ENCODE measurements at regions not wholly inside any gene's neighbourhood (a gene's known extent, or its start where the extent isn't known, plus 50 kb on each side); places are given as distances from the start of the nearest gene placed in this dataset.

DNA sequence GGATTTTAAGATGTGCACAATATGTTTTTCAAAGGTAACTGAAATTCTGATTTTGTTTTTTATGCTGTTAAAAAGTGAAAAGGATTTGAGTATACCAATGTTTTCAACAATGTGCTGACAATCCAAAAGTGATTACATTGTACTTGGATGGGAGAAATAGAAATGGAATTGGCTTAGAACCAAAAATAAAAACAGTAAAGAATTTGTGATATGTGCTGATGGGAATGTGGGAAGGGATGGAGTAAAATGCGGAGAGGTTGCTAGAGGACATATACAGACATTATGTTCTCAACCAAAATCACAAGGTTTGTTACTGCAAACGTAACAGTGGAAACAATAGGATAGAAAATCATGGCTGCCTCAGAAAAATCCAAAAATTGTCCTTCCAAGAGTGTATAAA is 279.3 kb upstream of the TENM4 start:
- no peak overlapping the region for H3K9ac ChIP-seq (replicated peaks in 1 of 4; ENCODE audit: extremely low read depth in 1 of 4, low read depth in 3 of 4, low read length in 3 of 4)
- ChIA-PET CTCF (ENCODE audit: partially characterized antibody) (interaction anchor here (0.9 kb wide), 1 partner anchor 15 kb away, joined by 3 read pairs; no protein-coding TSS in a partner anchor), POLR2A (ENCODE audit: partially characterized antibody) (no interaction called here)
- no peak overlapping the region for H4K91ac ChIP-seq (replicated peaks; ENCODE audit: insufficient read length, low read length)
- no peak overlapping the region for H3K27ac ChIP-seq (ENCODE audit: low read depth, low read length)
- H3K56ac ChIP-seq (replicated peaks; ENCODE audit: insufficient read length, low read depth, low read length) = no peak overlapping the region
- H2BK20ac ChIP-seq (ENCODE audit: low read length) = no peak overlapping the region
- no peak overlapping the region for H3K4me2 ChIP-seq (ENCODE audit: insufficient read depth in 1 of 2, low read depth in 2 of 2, low read length in 2 of 2)
- H4K20me1 ChIP-seq (replicated peaks in 1 of 2; ENCODE audit: control insufficient read depth in 1 of 2, insufficient read depth in 2 of 2, low read length in 2 of 2) = no peaks in the 10 kb centered on the region
- no peak overlapping the region for H3K23ac ChIP-seq (ENCODE audit: insufficient read length)
- H2AFZ ChIP-seq (ENCODE audit: low read length) = no peak overlapping the region
- H2AK5ac ChIP-seq (ENCODE audit: low read depth, low read length) = no peak overlapping the region
- no peak overlapping the region for H4K5ac ChIP-seq (ENCODE audit: insufficient read length, low read depth, low read length)
- H2BK120ac ChIP-seq (replicated peaks; ENCODE audit: low read depth, low read length) = no peak overlapping the region
- H3K9me3 ChIP-seq (ENCODE audit: insufficient read depth in 2 of 2, low read depth in 1 of 2, low read length in 1 of 2) = no peaks in the 10 kb centered on the region
- no peak overlapping the region for H2BK15ac ChIP-seq (ENCODE audit: low read length)
- H3K27me3 ChIP-seq (replicated peaks in 1 of 4; ENCODE audit: control insufficient read depth in 3 of 4, extremely low read depth in 1 of 4, insufficient read depth in 3 of 4, low read length in 3 of 4) = no peaks in the 10 kb centered on the region
- H3K23me2 ChIP-seq (ENCODE audit: low read depth, low read length) = no peaks in the 10 kb centered on the region
- DNase-seq (ENCODE audit: low read depth in 1 of 2, low spot score in 2 of 2) (no peak), FAIRE-seq (no peak)
- 47 to 100% methylated on average over 1 to 2 of the region's 2 CpGs for WGBS, 2 experiments (ENCODE audit: extremely low coverage in 1 of 2, insufficient coverage in 1 of 2, insufficient read length in 1 of 2, insufficient replicate concordance in 2 of 2, low coverage in 1 of 2, low lambda C conversion rate in 2 of 2, missing lambda C conversion rate in 1 of 2)
- H3K4ac ChIP-seq (replicated peaks; ENCODE audit: insufficient read length, low read depth, low read length) = no peak overlapping the region
- no peaks in the 10 kb centered on the region for H3K79me1 ChIP-seq (ENCODE audit: low read depth, low read length)
- no peaks in the 10 kb centered on the region for H3K36me3 ChIP-seq (ENCODE audit: control insufficient read depth in 2 of 4, insufficient read depth in 4 of 4, low read length in 3 of 4)
- no peak overlapping the region for H2BK5ac ChIP-seq (ENCODE audit: low read depth, low read length)
- no peak overlapping the region for H3K14ac ChIP-seq (ENCODE audit: insufficient read length)
- H3K4me1 ChIP-seq (replicated peaks in 1 of 4; ENCODE audit: control insufficient read depth in 3 of 4, insufficient read depth in 4 of 4, low read length in 3 of 4) = no peaks in the 10 kb centered on the region
- H4K8ac ChIP-seq (ENCODE audit: extremely low read depth, insufficient read depth, low read length) = no peak overlapping the region
- no peaks in the 10 kb centered on the region for H3K79me2 ChIP-seq (ENCODE audit: control insufficient read depth in 1 of 2, insufficient read depth in 2 of 2, low read length in 2 of 2)
- no peak for TF ChIP-seq KDM1A (IDR thresholded peaks at IDR 0.05; ENCODE audit: borderline replicate concordance, low read length)
- TF ChIP-seq TAF7 (optimal IDR thresholded peaks at IDR 0.05; ENCODE audit: borderline replicate concordance, low read depth, low read length) = no peak
- TF ChIP-seq ZNF274 (IDR thresholded peaks at IDR 0.05; ENCODE audit: borderline replicate concordance, extremely low read depth, low read length) = no peak
- no peak for TF ChIP-seq GABPA (IDR thresholded peaks at IDR 0.05; ENCODE audit: borderline replicate concordance, insufficient read depth, low read length)
- TF ChIP-seq CHD1 (IDR thresholded peaks at IDR 0.05; ENCODE audit: low read depth, low read length) = no peak
- no peak for TF ChIP-seq RAD21 (IDR thresholded peaks at IDR 0.05 in 1 of 2, conservative IDR thresholded peaks at IDR 0.05 in 1 of 2; ENCODE audit: low read depth in 2 of 2, low read length in 2 of 2)
- no peak for TF ChIP-seq SP2 (IDR thresholded peaks at IDR 0.05; ENCODE audit: low read length)
- no peak for TF ChIP-seq TAF1 (IDR thresholded peaks at IDR 0.05; ENCODE audit: low read depth, low read length)
- TF ChIP-seq KDM4A (IDR thresholded peaks at IDR 0.05; ENCODE audit: low read depth, low read length, severe bottlenecking) = no peak
- no peak for TF ChIP-seq JUND (IDR thresholded peaks at IDR 0.05; ENCODE audit: low read length)
- no peak for TF ChIP-seq SIRT6 (IDR thresholded peaks at IDR 0.05; ENCODE audit: low read length)
- TF ChIP-seq POU5F1 (IDR thresholded peaks at IDR 0.05; ENCODE audit: low read depth, low read length) = no peak
- no peak for TF ChIP-seq TEAD4 (IDR thresholded peaks at IDR 0.05; ENCODE audit: low read depth, low read length)
- H3K18ac ChIP-seq (ENCODE audit: extremely low read depth, low read length) = no peak overlapping the region
- no peak overlapping the region for H2BK12ac ChIP-seq (ENCODE audit: low read depth, low read length)
- H3K4me3 ChIP-seq (ENCODE audit: extremely low read depth in 1 of 4, insufficient read depth in 2 of 4, low read depth in 3 of 4, low read length in 4 of 4) = no peak overlapping the region

All from H1 (cell line).